NCI-H69 (cell line): ENCODE measurements at regions not wholly inside any gene's neighbourhood (a gene's known extent, or its start where the extent isn't known, plus 50 kb on each side); places are given as distances from the start of the nearest gene placed in this dataset.
A peak's percentile ranks its signal among the peaks of the same experiment; 100 is the strongest.

Experiments used
- DNase-seq: peaks from one replicate; lab custom pipeline; 2025; lab: John Stamatoyannopoulos, UW

DNA sequence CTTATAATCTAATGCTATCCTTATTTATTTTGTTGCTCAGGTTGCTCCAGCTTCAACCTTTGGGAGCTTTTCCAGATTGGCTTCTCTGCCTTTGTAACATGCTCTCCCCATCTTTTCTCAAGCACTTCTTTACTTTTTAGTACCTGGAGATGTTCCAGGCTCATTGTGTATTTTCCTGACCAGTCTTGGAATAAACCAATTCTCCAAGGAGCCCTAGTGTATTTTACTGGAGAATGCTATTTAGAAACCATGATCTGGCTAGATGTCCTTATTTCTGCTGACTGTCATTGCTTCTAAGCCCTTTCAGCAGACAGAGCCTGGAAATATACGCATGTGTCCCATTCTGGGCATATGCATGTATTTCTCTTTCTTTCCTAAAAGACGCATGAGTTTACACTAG is 95.7 kb downstream of the EMX2 start:
- no peak for DNase-seq

DNA sequence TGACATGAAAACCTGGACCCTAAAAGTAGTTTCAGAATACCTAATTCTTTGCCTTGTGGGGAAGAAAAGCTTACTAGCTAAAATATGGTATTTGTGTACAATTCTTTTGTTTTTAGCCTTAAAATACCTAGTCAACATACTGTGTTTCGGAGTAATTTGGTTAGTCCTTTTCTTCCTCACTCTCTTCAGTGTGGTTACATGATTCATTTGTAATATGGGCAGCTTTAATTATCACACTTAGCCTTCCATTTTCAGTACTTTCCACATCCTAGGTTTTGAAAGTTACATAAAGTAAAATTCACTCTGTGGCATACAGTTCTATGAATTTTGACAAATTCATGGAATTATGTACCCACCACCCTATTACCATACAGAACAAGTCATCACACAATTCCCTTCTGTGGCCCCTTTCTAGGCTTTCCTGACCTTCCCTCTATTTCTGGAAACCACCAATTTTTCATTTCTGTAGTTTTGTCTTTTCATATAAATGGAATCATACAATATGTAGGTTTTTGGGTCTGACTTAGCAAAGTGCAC is 96.2 kb downstream of the EMX2 start:
- DNase-seq = no peak

DNA sequence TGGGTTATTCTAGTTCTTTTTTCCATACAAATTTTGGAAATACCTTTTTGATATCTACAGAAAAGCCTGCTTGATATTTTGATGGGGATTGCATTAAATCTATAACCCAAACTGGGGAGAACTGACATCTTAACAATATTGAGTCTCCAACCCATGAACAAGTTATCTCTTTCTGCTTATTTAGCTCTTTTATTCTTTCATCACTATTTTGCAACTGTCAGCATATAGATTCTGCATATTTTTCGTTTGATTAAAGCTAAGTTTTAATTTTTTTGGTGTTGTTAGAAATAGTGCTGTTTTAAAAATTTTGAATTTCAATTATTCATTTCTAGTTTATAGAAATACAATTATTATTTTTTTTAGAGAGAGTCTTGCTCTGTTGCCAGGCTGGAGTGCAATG is 97.9 kb downstream of the EMX2 start:
- DNase-seq = no peak

DNA sequence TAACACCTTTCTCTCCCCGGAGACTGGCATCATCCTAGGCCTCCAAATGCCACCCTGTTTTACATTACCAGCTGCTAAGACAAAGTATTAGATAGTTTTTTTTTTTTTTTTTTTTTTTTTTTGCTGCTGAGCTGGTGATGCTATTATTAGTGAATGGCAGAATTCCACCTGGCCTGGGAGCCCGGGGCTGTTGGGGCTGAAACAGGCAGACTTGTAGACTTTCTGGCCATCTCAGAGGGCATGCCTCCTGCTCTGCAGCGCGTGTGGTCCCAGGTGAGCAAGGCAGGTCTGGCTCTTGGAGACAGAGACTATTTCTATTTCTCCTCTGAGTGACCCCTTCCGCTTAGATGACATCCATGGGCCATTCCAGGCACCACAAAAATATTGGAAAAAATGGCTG is 104.2 kb downstream of the EMX2 start:
- DNase-seq = no peak

DNA sequence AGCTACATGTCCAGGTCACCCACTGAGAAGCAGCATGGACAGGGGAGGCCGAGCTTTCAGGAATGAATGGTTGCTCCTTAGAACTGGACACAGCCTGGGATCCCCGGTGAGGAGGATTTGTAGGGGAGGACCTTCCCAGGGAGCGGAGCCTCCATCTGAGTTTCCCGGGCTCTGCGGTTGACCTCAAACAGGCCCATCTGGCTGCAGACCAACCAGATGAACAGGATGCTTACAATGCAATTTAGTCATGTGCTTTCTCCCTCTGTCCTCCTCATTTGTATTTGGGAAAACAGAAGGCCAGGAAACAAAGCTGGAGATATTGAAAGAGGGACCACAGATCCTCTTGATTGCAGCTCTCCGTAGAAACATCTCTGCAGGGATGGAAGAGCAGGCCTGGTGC is 104.8 kb downstream of the EMX2 start:
- peak; percentile 13 for DNase-seq

DNA sequence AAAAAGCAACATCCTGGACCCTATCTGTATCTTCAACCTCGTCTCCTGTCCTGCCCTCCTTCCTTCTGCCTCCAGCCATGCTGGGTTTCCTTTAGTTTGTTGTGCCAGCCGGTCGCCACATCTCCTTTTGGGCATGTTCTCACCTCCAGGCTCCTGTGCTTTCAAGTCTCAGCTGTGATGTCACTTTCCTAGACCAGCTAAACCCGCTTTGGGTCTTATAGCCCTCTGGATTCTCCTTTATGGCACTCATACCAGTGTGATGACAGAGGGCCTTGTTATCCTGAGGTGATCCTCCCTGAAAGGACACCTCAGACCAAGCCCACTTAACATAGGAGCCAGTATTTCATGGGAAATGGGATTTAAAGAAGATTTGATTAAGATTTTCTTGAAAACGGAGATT is 108.6 kb downstream of the EMX2 start:
- DNase-seq = no peak

DNA sequence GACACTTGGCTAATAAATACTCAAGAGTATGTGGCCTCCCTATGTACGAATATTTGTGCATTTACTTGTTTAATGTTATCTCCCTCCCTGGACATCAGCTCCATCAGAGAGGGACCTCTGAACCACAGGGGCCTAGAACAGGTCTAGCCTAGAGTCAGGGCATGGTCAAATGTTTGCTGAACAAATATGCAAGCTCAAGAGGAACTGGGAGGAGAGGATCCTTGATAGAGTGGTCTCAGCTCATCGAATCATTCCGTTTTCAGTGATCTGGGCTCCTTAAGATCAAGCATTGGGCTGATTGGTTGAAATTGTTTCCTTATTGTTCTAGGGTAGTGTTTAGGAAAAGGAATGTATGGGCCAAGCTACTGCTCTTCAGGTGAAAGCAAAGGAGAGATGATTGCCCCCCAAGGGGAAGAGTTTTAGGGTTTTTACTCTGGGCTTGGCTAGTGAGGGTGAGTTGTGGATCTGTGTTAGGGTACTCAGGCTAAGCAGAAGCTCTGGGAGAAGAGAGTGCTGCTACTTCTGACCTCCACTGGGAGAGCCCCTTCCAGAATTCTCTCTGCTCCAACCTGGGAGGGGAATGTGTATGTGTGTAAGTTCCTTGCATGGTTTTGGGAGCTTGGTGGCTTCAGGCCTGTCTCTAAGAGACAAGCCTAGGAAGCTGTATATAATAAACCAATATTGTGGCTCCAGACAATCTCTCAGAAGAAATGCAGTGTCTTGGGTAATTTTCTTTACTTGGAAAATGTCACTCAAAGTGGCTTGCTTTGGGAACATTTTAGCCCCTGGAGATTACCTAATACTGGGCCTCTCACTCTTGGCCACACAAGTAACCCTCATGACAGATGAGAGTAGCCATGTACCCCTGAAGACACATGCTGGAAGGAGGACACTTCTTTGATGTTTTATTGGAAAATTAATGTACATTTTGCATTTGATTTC is 110.0 kb downstream of the EMX2 start:
- DNase-seq = no peak

DNA sequence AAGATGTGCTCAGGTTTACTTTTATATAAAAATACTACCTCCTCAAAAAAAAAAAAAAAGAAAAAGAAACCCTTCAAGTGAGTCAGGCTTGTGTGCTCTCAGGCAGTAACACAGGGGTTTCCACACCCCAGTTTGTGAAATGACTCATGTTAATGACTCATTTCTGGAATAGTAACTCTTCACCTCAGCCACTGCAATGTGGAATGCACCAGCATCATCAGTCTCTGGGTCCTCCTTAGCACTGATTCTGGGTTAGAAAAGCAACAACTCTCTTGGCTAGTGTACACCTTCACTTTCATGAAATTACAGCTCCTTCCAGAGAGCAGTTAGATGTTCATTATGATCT is 110.6 kb downstream of the EMX2 start:
- DNase-seq = no peak

DNA sequence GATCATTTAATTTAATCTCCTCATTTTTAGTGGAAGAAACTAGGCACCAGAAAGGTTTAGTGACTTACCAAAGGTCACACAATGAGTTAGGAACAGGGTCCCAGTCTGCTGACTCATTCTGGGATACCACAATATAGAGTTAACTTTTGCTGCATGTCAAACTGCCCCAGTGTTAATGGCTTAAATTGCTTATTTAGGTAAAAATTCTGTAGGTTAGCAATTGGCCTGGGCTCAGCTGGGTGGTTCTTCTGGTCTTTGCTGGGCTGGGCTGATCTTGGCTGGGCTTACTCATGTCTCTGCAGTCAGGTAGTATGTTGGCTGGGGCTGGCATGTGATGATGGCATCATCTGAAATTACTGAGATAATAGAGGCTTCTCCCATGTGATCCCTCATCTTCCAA is 111.6 kb downstream of the EMX2 start:
- DNase-seq = no peak

DNA sequence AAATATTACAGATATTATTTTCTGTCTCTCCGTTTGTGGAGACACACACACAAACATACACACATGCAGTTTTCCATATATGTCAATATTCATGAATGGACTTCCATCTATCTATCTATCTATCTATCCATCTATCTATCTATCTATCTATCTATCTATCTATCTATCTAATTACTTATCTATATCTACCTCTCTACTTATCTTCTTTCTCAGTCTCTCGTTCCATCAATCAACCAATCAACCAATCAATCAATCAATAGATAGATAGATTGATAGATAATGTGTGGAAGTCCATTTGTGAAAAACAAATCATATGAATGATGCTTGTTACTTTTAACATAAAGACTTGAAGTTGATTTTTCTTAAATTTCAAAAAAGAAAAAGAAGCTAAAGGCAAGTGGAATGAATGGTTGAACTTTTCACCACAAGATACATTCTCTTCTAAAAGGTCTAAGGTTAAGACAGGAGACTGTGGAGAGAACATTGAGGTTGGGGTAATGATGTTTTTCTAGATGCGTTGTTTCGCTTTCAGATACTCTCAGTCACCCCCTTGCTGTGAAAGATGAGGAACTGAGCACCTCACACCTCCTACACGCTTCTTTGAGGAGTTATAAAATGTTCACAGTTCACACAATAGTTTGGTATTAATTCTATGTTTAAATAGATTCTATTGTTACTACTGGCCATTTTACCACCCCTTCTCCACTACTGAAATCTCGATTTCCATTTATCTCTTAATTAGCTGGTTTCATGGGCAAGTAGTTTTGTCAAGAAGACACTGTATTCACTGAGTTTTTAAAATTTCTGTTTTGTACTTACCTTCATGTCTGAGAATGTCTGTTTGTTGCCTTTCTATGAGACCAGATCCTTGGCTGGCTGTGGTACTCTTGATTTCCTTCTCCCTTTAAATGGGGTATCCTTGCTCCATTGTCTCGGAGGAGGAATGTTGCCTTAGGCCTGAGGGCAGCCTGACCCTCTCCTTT is 114.1 kb downstream of the EMX2 start:
- DNase-seq = no peak

DNA sequence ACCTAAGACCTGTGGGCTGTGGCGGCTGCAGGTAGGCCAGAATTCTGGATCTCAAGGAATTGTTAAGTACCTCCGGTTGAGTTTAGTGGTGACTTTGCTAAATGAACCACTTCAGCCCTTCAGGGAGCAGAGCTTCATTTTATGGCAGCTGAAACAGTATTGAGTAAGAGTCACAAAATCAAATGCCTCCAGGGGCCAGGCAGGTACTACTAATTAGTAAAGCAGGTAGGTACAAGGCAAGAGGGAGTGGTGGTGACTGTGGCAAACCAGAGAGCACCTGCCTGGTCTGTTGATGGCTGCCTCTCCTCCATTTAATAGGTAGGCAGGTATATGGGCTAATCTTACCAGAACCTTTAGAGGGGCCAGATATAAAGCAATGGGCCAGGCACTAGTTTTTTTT is 118.8 kb downstream of the EMX2 start:
- no peak for DNase-seq

DNA sequence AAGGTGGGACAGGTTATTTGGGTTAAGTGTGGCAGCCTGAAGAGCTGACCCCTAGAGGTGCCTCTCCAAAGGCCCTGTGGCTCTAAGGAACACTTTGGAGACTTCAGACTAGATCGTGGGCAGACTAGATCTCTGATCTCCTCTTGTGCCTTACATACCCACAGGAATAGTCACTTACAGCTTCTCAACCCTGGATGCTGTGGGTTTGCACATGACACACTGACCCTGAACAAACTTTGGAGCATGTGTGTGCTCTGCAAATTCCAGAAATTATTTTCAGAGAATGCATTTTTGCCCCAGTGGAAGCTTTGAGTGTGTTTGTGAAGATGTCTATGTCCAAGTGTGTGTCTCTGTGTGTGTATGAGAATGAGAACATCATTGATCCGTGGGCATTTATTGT is 119.6 kb downstream of the EMX2 start:
- no peak for DNase-seq

DNA sequence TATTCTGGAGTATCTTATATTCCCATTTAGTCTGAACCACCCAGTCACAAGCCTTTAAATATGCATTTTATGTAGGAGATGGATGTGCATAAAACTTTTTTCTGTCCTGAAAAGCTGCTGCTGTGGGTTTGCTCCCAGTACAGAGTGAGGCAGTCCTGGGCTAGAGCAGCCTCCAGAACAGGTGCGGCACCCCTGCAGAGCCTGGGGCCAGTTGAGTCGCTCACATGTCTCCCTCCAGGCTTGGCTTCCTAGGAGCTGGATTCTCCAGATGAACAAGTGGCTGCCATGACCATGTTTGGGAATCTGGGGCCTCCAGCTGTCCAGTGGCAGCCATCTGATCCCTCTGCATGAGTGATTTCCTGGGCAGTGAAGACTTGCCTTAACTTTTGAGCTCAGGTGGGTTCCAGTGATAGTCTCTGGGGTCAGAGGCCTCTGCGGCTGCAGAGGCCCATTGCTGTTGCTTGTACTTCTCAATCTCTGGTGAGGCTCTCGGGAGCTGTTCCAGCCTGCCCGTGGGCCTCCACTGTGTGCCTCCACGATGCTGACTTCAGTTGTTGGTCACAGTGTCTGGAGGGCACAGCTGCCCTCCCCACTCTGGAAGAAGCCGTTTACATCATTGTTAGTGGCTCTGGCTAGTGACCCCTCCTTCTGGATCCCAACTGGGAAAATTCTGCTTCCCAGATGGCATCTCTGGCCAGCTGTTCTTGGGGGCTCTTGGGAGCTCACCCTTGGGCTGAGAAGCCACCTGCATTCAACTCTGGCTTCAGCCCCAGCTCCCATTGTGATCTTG is 120.4 kb downstream of the EMX2 start:
- DNase-seq = peak; percentile 50

DNA sequence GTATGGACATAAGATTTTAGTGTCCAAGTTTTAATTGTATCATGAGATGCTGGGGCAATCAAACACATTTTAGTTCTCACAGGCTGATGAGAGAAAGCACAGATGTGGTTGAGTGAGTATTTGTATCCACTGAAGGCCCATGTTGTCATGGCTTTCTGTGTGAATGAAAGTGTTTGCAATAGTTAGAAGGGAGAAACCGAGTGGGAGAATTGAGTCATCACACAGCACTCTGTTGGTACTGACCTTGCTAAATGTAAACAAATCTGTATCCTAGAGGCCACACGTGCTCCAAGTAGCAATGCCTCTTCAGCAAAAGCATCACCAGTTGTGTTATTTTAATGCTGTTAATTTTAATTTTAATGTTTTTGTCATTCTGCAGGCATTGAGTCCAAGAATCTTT is 121.2 kb downstream of the EMX2 start:
- peak; percentile 63 for DNase-seq

DNA sequence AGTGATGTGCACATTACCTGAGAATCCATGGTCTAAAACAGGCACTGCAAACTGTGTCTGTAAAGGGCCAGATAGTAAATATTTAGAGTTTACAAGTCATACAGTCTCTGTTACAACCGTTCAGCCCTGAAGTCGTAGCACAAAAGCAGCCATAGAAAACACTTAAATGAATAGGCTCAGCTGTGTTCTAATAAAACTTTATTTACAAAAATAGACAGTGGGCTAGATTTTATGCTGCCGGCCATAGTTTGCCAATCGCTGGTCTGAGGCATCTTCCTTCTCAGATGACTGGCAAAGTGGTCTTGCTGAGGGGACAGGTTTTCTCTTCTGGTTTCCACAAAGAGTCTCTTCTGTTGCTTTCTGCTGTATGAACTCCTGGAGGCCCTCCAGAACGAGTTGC is 121.7 kb downstream of the EMX2 start:
- DNase-seq = no peak

DNA sequence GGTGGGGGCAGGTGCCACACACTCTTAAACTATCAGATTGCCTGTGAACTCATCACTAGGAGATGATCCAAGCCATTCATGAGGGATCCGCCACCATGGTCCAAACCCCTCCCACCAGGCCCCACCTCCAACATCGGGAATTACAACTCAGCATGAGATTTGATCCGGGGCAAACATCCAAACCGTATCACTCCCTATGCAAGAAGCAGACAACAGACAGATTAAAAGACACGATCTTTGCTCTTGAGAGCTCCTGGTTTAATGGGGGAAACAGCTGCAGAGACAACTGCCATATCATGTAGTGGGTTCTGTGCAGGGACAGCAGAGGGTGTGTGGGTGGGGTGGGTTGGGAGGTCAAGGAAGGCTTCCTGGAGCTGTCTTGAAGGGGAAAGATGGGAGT is 123.6 kb downstream of the EMX2 start:
- peak; percentile 42 for DNase-seq

DNA sequence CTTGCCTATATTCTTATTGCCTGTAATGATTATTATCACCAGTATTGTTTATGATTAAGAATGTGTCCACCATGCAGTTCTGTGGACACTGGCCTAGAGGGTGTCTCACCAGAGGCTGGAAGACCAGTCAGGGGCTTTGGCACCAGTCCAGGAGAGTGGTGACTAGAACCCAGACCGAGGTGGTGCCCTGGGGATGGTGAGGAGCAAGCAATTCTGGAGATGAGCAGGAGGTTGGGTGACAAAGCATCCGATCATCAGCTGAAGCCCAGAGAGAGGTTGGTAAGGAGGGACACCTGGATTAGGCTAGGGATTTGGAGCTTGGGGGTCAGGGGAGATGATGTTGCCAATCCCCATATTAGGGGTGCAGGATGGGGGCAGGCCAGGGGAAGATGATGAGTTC is 124.4 kb downstream of the EMX2 start:
- no peak for DNase-seq

DNA sequence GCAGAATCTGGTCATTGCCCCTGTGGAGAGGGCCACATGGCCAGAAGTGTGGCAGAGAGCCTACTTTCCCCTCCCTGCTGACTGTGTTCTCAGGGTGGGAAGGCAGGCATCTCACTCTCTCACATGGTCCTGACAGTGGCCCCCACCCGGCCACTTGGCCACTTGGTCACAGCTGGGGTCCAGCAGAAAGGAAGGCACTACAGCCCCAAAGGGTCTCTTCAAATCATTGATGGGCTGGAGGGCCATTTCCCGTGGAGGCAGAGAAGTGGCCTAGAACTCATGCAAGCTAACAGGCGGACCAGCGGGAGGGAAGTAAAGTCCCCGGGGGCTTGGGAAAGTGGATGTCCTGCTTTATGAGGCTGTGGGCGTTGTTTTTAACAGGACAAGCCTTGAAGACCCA is 125.3 kb downstream of the EMX2 start:
- no peak for DNase-seq

DNA sequence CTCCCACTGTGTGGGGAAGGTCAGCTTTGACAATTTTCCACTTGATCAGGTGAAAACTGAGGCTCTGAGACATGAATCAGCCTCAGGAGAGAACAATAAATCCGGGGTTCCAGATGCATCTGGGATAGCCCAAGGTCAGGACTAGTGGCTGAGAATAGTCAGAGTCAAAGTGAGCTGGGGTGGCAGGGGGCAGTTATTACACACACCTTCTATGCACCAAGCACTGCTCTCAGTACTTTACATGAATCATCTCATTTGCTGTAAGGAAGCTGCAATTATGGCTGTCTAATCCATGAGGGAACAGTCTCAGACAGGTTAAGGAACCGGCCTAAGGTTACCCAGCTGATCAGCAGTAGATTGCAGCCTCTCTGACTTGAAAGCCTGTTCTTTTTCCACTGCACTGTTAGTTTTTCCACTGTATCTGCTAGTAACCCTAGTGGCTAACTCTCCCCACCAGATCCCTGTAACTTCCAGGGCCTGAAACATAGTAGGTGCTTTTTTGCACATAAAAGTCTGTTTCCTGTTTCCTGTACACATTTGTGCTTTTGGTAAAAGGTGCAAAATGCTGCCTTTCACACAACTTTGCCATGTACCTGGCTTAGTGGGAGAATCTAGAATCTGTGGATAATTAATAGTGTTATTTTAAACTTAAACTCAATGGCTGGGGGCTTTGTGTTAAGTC is 125.9 kb downstream of the EMX2 start:
- DNase-seq = peak; percentile 32

DNA sequence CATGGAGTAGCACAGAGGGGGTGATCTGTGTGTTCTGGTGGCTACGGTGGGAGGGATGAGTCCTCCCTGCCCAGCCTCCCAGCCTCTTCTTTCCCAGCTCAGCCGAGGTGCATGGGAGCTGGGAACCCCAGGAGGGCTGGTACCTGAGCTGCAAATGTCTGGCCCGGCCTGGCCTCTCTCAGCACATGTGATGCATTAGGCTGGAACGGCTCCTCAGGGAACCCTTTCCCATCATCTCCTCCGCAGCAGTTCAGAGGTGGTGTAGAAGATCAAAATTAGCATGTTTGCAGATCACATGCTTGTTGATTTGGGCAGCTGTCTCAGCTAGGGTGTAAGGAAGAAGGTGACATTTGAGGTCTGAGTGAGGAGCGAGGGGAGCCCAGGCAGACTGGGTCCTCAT is 126.6 kb downstream of the EMX2 start:
- peak; percentile 12 for DNase-seq
